ENCODE measurements at regions not wholly inside any gene's neighbourhood (a gene's known extent, or its start where the extent isn't known, plus 50 kb on each side); places are given as distances from the start of the nearest gene placed in this dataset.

DNA sequence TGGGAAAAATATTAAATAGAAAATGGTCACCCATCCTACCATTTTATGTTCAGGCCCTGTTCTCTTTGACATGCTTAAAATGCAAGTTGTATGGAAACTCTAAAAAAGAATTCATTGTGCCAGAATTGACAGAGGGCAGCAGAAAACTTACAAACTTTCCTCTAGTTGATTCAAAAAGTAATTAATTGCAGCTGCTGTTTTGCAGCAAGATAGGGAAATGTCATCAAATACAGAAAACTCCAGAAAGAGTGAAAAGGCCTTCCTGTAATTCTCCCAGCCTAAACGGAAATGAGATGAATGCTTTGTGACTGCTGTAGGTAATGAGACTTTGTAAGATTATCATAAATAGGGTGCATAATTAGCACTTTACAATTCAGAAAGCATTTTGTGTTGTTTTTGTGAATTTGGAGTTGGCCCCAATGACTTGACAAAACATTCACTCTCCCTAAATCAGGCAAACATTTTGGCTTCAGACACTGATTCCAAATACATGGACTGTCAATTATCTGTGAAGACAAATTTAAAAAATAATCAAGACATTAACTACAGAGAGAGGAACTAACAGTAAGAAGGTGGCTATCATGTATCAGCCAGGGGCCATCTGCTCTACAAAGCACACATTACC, 861.8 kb downstream of the SQOR start:
- Histone ChIP-seq H3K79me2 (ENCODE audit: insufficient read depth, low read depth, low read length) (no peaks in the 10 kb centered on the region), H3K4me1 (ENCODE audit: insufficient read depth, low read length, poor library complexity, severe bottlenecking) (no peaks in the 10 kb centered on the region), H3K4me2 (ENCODE audit: low read length) (no peak overlapping the region), H3K27ac (ENCODE audit: low read depth, low read length, poor library complexity, severe bottlenecking) (no peak overlapping the region), H3K9me2 (ENCODE audit: insufficient read depth, low read length) (no peaks in the 10 kb centered on the region), H3K36me3 (ENCODE audit: insufficient read depth, low read length) (no peaks in the 10 kb centered on the region), H3K4me3 (ENCODE audit: low read depth, low read length, poor library complexity, severe bottlenecking) (no peak overlapping the region), H3K9me3 (ENCODE audit: low read length) (no peaks in the 10 kb centered on the region), H2AFZ (ENCODE audit: low read length) (no peak overlapping the region), H4K20me1 (ENCODE audit: insufficient read depth, low read length) (no peaks in the 10 kb centered on the region)
- no peak for DNase-seq (ENCODE audit: low spot score)
- intact Hi-C loops (cut with micrococcal nuclease; ENCODE audit: unreplicated experiment): no loop called here
- CTCF ChIA-PET (ENCODE audit: unreplicated experiment): no interaction called here
- BruUV-seq (replicated peaks): no TSS peak
- TF ChIP-seq EZH2phosphoT487 (IDR thresholded peaks at IDR 0.05; ENCODE audit: borderline replicate concordance, low read depth, low read length): no peak
- TF ChIP-seq, protein P1, sequence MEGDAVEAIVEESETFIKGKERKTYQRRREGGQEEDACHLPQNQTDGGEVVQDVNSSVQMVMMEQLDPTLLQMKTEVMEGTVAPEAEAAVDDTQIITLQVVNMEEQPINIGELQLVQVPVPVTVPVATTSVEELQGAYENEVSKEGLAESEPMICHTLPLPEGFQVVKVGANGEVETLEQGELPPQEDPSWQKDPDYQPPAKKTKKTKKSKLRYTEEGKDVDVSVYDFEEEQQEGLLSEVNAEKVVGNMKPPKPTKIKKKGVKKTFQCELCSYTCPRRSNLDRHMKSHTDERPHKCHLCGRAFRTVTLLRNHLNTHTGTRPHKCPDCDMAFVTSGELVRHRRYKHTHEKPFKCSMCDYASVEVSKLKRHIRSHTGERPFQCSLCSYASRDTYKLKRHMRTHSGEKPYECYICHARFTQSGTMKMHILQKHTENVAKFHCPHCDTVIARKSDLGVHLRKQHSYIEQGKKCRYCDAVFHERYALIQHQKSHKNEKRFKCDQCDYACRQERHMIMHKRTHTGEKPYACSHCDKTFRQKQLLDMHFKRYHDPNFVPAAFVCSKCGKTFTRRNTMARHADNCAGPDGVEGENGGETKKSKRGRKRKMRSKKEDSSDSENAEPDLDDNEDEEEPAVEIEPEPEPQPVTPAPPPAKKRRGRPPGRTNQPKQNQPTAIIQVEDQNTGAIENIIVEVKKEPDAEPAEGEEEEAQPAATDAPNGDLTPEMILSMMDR (conservative IDR thresholded peaks at IDR 0.05; ENCODE audit: low read length): no peak
- POLR2A ChIA-PET: no interaction called here

DNA sequence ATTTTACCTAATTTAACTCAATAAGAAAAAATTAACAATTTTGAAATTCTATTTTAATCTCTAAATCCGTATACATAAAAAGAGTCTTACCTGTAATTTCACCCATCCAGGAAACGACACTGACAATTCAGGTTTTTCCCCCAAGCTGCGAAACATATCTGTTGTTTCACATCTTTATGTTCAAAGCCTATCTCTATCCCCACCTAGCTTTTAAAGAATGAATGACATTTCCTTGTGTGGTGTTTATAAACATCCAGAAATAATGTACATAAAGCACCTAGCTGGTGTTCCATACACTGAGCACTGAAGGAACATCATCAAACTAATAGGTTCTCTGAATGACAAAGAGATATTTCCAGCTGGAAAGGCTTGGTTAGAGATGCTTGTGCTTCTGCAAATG, 867.8 kb downstream of the SQOR start:
- Histone ChIP-seq H3K4me1 (ENCODE audit: insufficient read depth, low read length, poor library complexity, severe bottlenecking) (no peaks in the 10 kb centered on the region), H3K9me3 (ENCODE audit: low read length) (no peaks in the 10 kb centered on the region), H3K79me2 (ENCODE audit: insufficient read depth, low read depth, low read length) (no peaks in the 10 kb centered on the region), H3K4me2 (ENCODE audit: low read length) (no peak overlapping the region), H3K27ac (ENCODE audit: low read depth, low read length, poor library complexity, severe bottlenecking) (no peak overlapping the region), H4K20me1 (ENCODE audit: insufficient read depth, low read length) (no peaks in the 10 kb centered on the region), H3K36me3 (ENCODE audit: insufficient read depth, low read length) (no peaks in the 10 kb centered on the region), H3K4me3 (ENCODE audit: low read depth, low read length, poor library complexity, severe bottlenecking) (no peak overlapping the region), H3K9me2 (ENCODE audit: insufficient read depth, low read length) (no peaks in the 10 kb centered on the region), H2AFZ (ENCODE audit: low read length) (no peak overlapping the region)
- peak; percentile 0 for DNase-seq (ENCODE audit: low spot score)
- BruUV-seq (replicated peaks): no TSS peak
- no peak for TF ChIP-seq EZH2phosphoT487 (IDR thresholded peaks at IDR 0.05; ENCODE audit: borderline replicate concordance, low read depth, low read length)
- TF ChIP-seq, protein P1 (conservative IDR thresholded peaks at IDR 0.05; ENCODE audit: low read length): peak; percentile 47; the same call in 1 of the 2 replicates
- ChIA-PET CTCF (ENCODE audit: unreplicated experiment) (no interaction called here), POLR2A (interaction anchor here (0.7 to 1.2 kb wide), 2 partner anchors 9 to 415 kb away, joined by 3 to 4 read pairs; no protein-coding TSS in a partner anchor)
- intact Hi-C loops (cut with micrococcal nuclease; ENCODE audit: unreplicated experiment): no loop called here

DNA sequence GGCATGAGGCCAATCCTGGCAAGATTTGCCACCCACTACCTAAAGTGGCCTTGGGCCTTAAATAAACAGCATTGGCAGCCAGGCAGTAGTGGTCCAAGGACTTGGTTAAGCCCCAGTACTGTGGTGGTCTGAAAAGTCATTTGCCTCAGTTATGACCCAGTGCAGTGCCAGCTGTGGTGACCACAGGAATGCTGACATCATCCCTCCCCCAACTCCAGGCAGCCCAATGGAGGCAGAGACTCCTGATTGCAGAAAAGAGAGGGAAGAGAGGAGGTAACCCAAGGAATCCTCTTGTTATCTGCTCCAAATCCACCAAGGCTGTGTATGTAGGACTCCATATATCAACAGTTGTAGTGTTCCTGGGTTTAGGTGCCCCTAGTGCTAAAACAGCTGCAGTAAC, 883.6 kb downstream of the SQOR start:
- no peaks in the 10 kb centered on the region for H3K9me3 ChIP-seq (ENCODE audit: low read length)
- no peaks in the 10 kb centered on the region for H4K20me1 ChIP-seq (ENCODE audit: insufficient read depth, low read length)
- ChIA-PET POLR2A (no interaction called here), CTCF (ENCODE audit: unreplicated experiment) (no interaction called here)
- H3K9me2 ChIP-seq (ENCODE audit: insufficient read depth, low read length): no peaks in the 10 kb centered on the region
- no peak overlapping the region for H3K4me2 ChIP-seq (ENCODE audit: low read length)
- H2AFZ ChIP-seq (ENCODE audit: low read length): no peak overlapping the region
- no peak overlapping the region for H3K4me3 ChIP-seq (ENCODE audit: low read depth, low read length, poor library complexity, severe bottlenecking)
- H3K4me1 ChIP-seq (ENCODE audit: insufficient read depth, low read length, poor library complexity, severe bottlenecking): no peaks in the 10 kb centered on the region
- BruUV-seq (replicated peaks): no TSS peak
- no peaks in the 10 kb centered on the region for H3K36me3 ChIP-seq (ENCODE audit: insufficient read depth, low read length)
- DNase-seq (ENCODE audit: low spot score): no peak
- H3K27ac ChIP-seq (ENCODE audit: low read depth, low read length, poor library complexity, severe bottlenecking): no peak overlapping the region
- intact Hi-C loops (cut with micrococcal nuclease; ENCODE audit: unreplicated experiment): no loop called here
- TF ChIP-seq, protein P1 (conservative IDR thresholded peaks at IDR 0.05; ENCODE audit: low read length): no peak
- no peak for TF ChIP-seq EZH2phosphoT487 (IDR thresholded peaks at IDR 0.05; ENCODE audit: borderline replicate concordance, low read depth, low read length)
- H3K79me2 ChIP-seq (ENCODE audit: insufficient read depth, low read depth, low read length): no peaks in the 10 kb centered on the region

Data from OCI-LY7 (cell line).